Psoas muscle (tissue), 7 donors: ENCODE measurements at regions not wholly inside any gene's neighbourhood (a gene's known extent, or its start where the extent isn't known, plus 50 kb on each side); places are given as distances from the start of the nearest gene placed in this dataset.

Experiments used
- ATAC-seq, 4 donors: fragments of 200-7000 bp; cut with Tn5 transposase; one replicate each; pipeline ENCODE4 v1.9.1; 2020; ENCODE audit warnings: moderate library complexity in 3 of 4, mild to moderate bottlenecking in 2 of 4
- DNase-seq, 2 donors: peaks; one replicate each; pipeline ENCODE4 v3.0.0-alpha.2; 2020
- H3K27ac ChIP-seq: fragments of 200-600 bp; one replicate; pipeline ENCODE4 v1.8.0; 2022
- H3K27me3 ChIP-seq, 3 donors: fragments of 200-600 bp in 1 of 3; one replicate each; pipeline versions ENCODE4 v1.6.1 to v1.8.0; 2013 to 2022; ENCODE audit warnings: low read length in 2 of 3, mild to moderate bottlenecking in 2 of 3, moderate library complexity in 1 of 3; ENCODE audit not compliant: insufficient read depth in 3 of 3
- H3K36me3 ChIP-seq, 2 donors: fragments of 200-600 bp in 1 of 2; one replicate each; pipeline versions ENCODE4 v1.6.1 to v1.8.0; 2013 to 2022; ENCODE audit warnings: low read depth in 1 of 2, mild to moderate bottlenecking in 1 of 2, moderate library complexity in 1 of 2; ENCODE audit not compliant: insufficient read depth in 1 of 2
- H3K4me1 ChIP-seq: fragments of 200-600 bp; one replicate; pipeline ENCODE4 v1.8.0; 2022
- H3K4me3 ChIP-seq: fragments of 200-600 bp; one replicate; pipeline ENCODE4 v1.8.0; 2022; ENCODE audit warnings: mild to moderate bottlenecking
- H3K9me3 ChIP-seq: fragments of 200-600 bp; one replicate; pipeline ENCODE4 v1.8.0; 2022
- CTCF ChIP-seq: fragments of 200-600 bp; IDR thresholded peaks from one replicate; pipeline ENCODE4 v1.8.0; 2022; ENCODE audit warnings: antibody characterized with exemption
- WGBS, 3 donors: extraction: QIAGEN DNeasy Blood & Tissue Kit; methylation state at CpG; one replicate each; pipeline versions ENCODE4 v1.1.6 to v1.1.7; 2013; 5-methylcytosine and 5-hydroxymethylcytosine counted together
- intact Hi-C, 2 donors: fragments of 100-400 bp; cut with DNase I; formaldehyde crosslinking; loops; one replicate each; pipeline versions ENCODE4 v1.11.0 to v1.14.2; 2022
- donor health status: healthy with polysubstance abuse.
- donor health status: DM: no; HTN: no; CAD: no; lungs with moderate emphysema.
- donor health status: Bipolar disorder and iron deficiency.
- donor health status: healthy.
- donor health status: DM: yes; HTN: yes; CAD: no.
- donor health status: DM: no; HTN: no; CAD: no.
- donor health status: DM: yes; HTN: yes; CAD: no.

DNA sequence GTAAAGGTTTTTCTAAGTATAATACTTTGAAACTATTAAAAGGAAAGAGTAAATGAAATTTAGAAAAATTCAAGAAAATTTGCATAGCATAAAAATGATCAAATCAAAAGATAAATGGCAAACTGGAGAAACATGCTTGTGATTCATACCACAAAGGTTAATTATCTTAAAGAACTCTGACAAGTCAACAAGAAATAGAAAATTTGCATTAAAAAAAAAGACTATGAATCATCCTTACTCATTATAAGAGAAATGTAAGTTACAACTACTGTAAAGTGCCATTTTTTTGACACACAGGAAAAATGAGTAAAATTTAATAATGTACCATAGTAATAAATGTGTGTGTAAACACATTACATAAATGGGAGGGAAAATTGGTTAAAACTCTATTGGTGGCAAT lies 624.4 kb upstream of the C9orf72 start:
- DNase-seq, result no peak
- Histone ChIP-seq H3K27me3 (no peaks in the 10 kb centered on the region), H3K36me3 (no peaks in the 10 kb centered on the region), H3K4me1 (no peaks in the 10 kb centered on the region), H3K4me3 (no peak overlapping the region), H3K27ac (no peak overlapping the region), H3K9me3 (no peaks in the 10 kb centered on the region)
- no peak for ATAC-seq
- no peak for TF ChIP-seq CTCF
- intact Hi-C loops, result no loop called here

DNA sequence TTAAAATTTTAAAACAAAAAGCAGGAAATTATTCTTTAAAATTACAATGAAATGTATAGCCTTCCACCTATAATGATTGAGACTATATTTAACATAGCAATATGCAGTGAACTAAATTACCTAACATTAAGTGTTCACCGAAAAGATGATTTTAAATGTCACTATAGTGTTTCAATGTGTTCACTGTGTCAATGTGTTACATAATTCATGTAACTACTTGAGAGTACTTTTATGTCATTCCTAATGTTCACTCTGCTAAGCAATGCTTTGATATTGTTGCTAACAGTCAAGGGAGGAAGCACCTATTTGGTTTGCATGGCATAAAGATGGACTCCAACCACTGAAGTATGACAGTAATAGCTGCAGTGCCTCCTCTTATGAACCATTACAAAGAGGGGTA lies 629.8 kb upstream of the C9orf72 start:
- H3K27me3 ChIP-seq, result no peaks in the 10 kb centered on the region
- intact Hi-C loops, result no loop called here
- TF ChIP-seq CTCF, result no peak
- no peaks in the 10 kb centered on the region for H3K36me3 ChIP-seq
- DNase-seq, result no peak
- H3K4me3 ChIP-seq, result no peak overlapping the region
- H3K9me3 ChIP-seq, result no peaks in the 10 kb centered on the region
- ATAC-seq, result no peak
- 86 to 98% (median 95%) methylated on average over 1 of the region's 1 CpG for WGBS, 3 donors
- H3K4me1 ChIP-seq, result no peaks in the 10 kb centered on the region
- no peak overlapping the region for H3K27ac ChIP-seq

- DNase-seq (no peak), ATAC-seq (no peak)
- intact Hi-C loops, result no loop called here
- H3K27me3 ChIP-seq, result no peaks in the 10 kb centered on the region
- H3K4me1 ChIP-seq, result no peaks in the 10 kb centered on the region
- TF ChIP-seq CTCF, result no peak
- no peaks in the 10 kb centered on the region for H3K9me3 ChIP-seq
- H3K36me3 ChIP-seq, result no peaks in the 10 kb centered on the region
- H3K27ac ChIP-seq, result no peak overlapping the region
- no peak overlapping the region for H3K4me3 ChIP-seq
Measured at GRCh38 chr9:28206280-28206679, 633.0 kb upstream of the C9orf72 start.

- Histone ChIP-seq H3K27me3 (no peaks in the 10 kb centered on the region), H3K9me3 (no peaks in the 10 kb centered on the region), H3K27ac (no peak overlapping the region), H3K4me1 (no peaks in the 10 kb centered on the region), H3K36me3 (no peaks in the 10 kb centered on the region), H3K4me3 (no peak overlapping the region)
- TF ChIP-seq CTCF, result no peak
- intact Hi-C loops, result no loop called here
- ATAC-seq, result no peak
- no peak for DNase-seq
- WGBS, 3 donors, result 19 to 25% (median 25%) methylated on average over 1 of the region's 1 CpG
Measured at GRCh38 chr9:28207657-28208056, 634.4 kb upstream of the C9orf72 start.

- intact Hi-C loops, result no loop called here
- DNase-seq (no peak), ATAC-seq (no peak)
- no peak overlapping the region for H3K4me3 ChIP-seq
- H3K27ac ChIP-seq, result no peak overlapping the region
- H3K9me3 ChIP-seq, result no peaks in the 10 kb centered on the region
- H3K36me3 ChIP-seq, result no peaks in the 10 kb centered on the region
- 94 to 98% (median 95%) methylated on average over 3 of the region's 3 CpGs for WGBS, 3 donors
- H3K4me1 ChIP-seq, result no peaks in the 10 kb centered on the region
- no peaks in the 10 kb centered on the region for H3K27me3 ChIP-seq
- TF ChIP-seq CTCF, result no peak
Measured at GRCh38 chr9:28209130-28209529, 635.8 kb upstream of the C9orf72 start.
